Globus pallidus (tissue), 1 donor: ENCODE measurements at regions not wholly inside any gene's neighbourhood (a gene's known extent, or its start where the extent isn't known, plus 50 kb on each side); places are given as distances from the start of the nearest gene placed in this dataset.

Experiments
- DNase-seq: peaks from one replicate; pipeline ENCODE4 v3.0.0-alpha.2; 2015; ENCODE audit warnings: low spot score

DNA sequence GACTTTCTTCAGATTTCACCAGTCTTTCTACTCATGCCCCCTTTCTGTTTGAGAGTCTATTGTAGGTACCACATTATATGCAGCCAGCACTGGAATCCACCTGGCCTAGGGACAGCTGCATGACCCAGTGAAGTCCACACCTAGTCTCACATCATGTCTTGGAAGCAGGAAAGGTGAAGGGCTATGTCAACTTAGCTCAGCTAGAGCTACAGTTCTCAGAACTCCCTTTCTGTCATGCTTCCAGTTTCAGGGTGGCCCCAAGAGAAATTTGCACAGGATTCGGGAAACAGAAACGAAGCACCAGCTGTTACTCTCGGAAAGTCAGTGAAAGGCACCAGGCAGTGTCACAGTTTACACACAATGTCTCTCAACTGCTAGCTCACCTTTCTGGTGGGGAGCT, 51.6 kb upstream of the NLRP1 start:
- no peak for DNase-seq

DNA sequence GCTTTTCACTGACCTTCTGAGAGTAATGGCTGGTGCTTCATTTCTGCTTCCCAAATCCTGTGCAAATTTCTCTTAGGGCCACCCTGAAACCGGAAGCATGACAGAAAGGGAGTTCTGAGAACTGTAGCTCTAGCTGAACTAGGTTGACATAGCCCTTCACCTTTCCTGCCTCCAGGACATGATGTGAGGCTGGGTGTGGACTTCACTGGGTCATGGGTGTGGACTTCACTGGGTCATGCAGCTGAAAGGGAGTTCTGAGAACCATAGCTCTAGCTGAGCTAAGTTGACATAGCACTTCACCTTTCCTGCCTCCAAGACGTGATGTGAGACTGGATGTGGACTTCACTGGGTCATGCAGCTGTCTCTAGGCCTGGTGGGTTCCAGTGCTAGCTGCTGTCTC, 54.3 kb upstream of the NLRP1 start:
- DNase-seq: no peak

DNA sequence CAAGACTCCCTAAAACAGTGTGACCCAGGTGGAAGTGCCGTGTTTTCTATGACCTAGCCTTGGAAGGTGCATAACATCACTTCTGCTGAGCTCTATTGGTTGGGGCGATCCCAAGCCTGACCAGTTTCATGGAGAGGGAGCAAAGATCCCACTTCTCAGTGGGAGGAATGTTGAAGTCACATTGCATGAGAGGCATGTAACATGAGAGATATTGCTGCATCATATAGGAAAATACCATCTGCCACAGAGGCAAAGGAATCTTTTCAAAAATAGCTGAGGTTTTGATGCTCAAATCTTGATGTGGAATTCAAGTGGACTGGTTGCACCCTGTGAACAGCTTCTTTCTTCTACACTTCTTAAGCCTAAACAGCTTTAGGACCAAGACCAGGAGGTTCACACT, 56.4 kb upstream of the NLRP1 start:
- DNase-seq: no peak

DNA sequence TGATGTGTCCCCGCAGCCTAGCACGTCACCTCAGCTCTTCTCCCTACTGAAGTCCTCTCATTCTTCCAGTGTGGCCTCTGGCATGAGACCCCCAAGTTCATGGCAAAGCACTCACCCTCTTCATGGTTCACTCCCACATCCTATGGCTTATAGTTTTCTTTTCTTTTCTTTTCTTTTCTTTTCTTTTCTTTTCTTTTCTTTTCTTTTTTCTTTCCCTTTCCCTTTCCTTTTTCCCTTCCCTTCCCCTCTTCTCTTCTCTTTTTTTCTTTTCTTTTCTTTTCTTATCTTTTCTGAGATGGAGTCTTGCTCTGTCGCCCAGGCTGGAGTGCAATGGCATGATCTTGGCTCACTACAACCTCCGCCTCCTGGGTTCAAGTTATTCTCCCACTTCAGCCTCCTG, 58.4 kb upstream of the NLRP1 start:
- DNase-seq: no peak

DNA sequence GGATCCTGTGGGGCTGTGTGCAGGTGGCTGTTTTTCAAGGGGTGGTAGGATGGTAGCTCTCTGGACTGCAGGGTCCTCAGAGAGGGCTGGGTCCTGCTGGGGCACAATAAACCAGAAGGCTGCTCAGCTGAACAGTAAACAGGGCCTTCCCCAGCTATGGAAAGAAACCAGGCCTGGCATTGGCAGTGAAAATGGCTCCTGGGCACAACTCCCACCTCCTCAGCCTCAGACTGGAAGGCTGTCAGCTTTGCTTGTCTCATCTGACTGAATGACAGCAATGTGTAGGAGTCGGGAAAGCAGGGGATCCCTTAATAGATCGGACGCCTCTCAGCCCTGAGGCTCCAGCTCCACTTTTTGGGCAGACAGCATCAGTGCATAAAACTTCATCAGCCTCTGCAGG, 59.8 kb upstream of the NLRP1 start:
- peak; percentile 65 for DNase-seq

DNA sequence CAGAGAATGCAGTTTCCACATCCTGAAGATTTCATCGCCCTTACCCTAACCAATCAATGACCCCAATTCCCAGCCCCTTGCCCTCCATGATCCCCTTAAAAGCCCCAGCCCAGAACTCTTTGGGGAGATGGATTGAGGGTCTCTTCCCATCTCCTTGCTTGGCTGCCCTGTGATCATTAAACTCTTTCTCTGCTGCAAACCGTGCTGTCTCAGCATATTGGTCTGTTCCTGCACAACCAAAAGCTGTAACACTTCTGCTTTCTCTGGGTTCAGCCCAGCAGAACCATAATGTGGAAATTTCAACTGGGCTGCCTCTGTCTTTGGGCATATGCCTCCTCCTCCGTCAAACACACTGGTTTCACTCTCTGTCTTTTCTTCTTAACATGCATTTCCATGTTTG, 67.0 kb upstream of the NLRP1 start:
- DNase-seq: no peak

DNA sequence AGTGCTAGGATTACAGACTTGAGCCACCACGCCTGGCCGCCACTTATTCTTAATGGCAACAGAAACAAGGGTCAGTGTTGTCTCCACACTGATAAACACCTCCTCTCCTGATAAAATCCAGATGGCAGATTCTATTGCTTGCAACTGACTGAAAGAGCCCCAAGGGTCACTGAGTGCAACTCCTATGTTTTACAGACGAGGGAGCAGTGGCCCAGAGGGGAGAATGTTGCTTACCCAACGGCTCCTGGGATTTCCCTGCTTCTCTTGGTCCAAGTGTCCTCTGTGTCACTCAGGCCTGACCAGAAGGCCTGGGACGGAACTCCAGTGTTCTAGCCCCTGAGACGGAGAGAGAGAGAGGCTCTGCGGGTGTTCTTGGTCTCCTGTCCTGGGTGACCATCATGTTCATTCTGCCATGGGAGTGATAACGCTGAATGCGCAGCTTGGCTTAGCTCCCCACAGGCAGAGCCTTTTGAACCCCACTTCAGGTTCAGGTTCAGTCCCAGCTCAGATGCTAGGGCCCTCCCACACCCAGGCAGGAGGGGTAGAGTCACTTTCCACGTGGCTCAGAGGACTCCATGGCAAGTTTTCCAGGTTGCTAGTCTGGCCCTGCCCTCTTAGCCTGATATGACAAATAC, 77.3 kb upstream of the NLRP1 start:
- DNase-seq: no peak

DNA sequence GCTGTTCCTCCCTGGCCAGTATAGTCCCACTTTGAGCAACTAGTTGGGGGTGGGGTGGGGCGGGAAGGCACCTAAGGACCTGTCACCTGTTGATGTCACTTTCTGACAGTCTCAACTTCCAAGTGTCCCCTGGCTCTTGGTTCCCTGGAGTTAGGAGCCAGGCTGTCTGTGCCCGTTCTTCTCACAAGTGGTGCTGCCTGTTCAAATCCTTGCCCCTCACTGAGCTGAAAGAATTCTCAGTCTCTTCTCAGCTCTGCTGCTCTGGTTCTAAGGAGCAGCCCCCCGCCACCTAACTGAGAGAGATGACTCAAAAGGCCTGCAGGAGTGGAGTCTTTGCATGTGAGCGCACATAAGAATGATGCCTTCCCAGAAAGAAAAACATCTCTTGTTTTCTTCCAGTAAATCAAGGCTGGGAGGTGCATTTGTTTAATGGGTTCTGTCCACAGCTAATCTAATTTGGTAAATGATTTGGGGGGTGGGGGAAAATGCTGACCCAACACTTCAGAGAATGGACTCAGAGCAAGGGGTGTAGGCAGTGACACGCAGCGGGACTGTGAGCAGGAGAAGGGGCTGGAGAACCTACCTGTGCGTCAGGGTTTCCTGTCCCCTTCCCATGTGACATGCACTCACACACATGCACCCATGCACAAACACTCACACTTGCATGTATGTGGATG, 78.2 kb upstream of the NLRP1 start:
- no peak for DNase-seq

DNA sequence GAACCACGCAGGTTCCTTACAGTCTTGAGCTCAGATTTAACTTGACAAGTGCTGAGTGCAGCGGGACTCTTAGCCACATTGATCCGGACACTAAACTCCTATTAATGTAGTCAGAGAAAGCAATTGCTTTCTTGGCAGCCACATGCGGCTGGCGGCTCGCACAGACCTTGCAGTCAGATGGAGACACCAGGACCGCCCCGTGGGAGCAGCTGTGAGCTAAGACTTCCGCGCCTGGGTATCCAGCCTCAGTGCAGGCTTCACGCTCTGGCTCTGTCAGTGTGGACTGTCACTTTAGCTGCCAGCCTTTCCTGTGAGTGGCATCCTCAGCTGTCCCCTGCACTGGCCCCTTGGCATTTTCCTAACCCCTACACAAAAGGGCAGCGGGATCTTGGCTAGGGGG, 80.9 kb upstream of the NLRP1 start:
- DNase-seq: peak; percentile 37

DNA sequence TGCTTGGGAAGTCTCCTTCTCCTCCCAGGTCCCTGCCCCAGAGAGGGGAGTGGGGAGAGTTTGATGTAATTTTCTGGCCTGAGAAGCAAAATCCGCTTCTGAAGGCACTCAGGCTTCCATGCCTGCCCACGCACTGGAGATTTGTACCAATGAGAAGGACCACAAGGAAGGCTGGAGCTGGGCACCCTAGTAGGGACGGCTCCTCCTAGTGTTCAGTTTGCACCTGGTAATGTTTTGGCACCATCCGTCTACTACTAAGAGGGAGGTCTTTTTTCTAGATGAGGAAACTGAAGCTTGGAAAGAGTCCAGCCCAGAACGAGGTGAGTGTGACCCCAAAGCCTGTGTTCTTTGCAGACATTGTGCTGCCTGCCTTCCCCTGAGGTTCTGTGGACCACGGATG, 83.6 kb upstream of the NLRP1 start:
- no peak for DNase-seq

DNA sequence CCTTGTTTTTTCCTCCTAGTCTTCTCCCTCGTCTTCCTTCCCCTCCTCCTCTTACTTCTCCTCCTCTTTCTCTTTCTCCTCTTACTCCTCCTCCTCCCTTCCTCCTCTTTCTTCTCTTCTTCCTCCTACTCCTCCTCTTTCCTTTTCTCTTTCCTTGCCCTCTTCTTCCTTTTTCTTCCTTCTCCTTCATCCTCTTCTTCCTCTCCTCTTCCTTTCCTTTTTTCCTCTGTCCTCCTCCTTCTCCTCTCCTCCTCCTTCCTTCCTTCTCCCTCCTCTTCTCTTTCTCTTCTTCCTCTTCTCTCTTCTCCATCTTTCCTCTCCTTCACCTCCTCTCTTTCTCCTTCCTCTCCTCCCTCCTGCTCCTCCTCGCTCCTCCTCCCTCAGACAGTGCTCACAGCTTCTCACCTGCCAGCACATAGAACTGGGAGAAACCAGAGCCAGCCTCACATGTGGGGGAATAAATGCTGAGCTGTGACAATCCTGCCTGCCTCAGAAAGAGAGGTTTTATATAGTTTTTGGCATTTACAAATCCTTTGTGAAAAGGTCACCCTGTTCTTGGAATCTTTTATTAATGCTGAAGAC, 84.3 kb upstream of the NLRP1 start:
- no peak for DNase-seq

DNA sequence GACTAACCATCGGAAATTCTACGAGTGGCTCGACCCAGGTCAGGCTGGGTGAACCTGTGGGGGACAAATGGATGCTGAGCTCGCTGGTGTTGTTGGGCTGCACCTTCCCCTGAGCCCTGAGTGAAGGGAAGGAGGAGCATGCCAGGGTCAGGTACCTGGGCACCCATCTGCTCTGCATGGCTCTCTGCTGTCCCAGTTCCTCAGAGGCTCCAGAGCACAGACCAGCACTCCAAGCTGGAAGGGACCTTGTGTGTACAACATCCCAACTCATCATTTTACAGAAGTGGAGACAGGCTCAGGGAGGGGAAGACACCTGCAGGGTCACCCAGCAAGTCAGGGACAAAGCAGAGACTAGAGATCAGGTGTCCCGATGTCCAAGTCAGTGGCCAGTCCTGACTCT, 84.9 kb upstream of the NLRP1 start:
- DNase-seq: no peak

DNA sequence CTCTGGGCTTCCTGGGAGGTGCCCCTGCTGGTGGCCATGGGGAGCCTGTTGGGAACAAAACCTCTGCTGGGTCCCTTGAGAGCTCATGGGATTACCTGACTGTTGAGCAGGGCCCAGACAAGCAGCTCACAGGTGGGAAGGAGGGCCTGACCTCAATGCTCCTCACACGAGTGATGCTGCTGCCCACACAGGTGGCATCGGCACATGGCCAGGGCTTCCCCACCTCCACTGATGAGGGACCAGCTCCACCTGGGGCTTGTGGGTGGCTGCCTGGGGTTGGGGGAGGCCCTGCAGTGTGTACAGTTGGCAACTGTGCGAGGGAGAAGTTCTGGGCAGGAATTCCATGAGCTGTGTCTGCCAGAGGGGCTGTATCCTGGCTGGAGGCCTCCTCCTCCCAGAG, 87.8 kb upstream of the NLRP1 start:
- DNase-seq: no peak

DNA sequence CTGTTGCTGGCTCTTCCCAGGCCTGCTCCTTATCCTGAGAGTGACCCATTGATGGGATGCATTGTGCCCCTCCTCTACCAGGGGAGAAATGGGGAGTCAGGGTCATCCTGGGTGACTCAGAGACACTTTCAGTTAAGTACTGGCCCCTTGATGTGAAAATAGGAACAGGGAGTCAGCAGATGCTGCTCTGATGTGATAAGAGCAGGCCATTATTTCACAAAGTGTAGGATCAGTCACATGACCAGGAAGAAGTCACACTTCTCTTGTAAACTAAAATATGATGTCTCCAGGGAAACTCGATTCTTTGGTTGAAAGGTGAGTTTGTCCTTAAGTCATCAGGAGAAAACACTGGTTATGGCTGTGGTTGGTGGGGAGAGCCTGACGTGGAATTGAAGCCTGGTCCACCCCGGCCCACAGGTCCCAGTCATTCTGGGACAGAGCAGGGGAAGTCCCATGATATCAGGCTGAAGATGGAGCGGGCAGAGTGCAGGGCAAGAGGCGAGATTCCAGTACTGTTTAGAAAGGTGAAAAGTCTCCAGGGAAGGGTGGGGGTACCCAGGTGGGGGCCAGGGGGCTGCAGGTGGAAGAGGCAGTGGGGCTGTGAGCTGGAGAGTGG, 88.6 kb upstream of the NLRP1 start:
- DNase-seq: no peak

DNA sequence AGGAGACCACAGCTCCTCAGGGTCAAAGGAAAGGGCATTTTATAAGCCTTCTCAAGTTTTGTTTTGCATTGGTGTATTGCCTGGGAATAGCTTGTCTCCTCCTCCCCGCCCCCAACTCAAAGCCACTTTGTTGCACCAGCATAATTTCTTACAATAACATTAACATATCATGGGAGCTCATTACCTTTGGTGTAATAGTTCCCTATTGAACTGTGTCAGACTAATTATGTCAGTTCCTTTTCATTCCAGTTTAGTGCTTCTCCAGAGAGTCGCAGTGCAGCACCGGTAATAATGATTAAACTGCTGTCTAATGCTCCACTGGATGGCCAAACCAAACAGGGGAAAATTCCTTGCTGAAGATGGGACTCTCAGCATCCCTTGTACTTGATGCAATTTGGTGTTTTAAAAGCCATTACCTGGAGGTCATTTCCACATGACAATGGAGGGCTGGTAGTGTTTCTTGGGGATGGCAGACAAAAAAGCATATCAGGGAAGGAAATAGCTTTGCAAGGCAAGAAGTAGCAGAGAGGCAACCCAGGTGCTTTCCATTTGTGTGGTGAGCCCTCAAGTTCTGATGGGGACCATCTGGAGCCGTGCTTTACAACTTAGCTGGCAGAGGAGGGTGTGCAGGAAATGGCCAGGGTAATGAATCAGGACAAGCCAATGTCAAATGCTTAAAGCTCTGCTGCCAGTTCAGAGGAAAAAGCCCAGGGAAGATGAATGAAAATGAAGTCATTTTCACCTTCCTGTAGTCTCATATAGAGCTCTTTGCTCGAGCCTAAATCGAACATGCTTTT, 91.5 kb upstream of the NLRP1 start:
- no peak for DNase-seq

DNA sequence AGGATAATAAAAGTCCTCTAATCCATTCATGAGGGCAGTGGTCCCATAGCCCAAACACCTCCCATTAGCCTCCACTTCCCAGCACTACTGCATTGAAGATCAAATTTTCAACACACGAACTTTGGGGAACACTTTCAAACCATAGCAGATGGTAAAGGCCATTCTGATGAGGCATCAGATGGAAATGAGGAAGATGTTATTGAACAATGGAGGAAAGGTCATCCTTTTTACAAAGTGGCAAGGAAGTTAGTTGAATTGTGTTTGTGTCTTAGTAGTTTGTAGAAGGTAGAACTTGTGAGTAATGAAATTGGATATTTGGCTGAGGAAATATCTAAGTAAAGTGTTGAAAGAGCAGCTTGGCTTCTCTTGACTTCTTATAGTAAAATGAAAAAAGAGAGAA, 93.3 kb upstream of the NLRP1 start:
- no peak for DNase-seq

DNA sequence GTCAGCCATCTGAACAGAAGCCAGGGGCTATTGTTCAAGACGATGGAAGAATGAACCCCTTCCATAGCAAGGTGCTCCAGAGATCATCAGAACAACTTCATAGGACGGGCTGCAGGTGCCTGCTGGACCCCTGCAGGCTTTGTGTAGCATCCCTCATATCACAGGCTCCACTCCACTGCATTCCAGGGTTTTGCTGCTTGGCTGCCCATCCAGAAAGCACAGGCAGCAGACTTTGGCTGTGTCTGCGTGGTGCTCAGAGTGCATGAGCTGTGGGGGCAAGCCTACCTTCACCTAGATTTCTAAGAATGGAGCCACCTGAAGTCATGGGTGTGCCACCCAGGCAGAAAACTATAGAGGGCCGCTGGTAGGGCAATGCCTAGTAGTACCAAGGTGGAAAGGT, 93.9 kb upstream of the NLRP1 start:
- DNase-seq: no peak

DNA sequence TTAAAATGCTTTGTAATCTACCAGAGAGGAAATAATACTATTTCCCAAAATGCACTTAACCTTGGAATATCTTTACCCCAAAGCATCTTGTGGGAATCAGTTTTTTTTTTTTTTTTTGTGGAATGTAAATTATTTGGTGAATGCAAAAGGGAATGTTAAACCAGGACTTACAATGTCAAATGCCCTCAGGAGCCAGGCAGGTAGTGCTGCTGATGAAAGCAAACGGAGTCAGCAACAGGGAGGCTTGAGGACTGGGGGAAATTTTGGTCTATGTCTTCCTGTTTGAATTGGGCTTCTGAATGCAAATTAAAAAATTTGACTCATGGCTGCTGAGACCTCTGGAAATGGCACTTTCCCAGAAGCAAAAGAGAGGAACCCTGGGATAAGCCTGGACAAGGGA, 96.5 kb upstream of the NLRP1 start:
- DNase-seq: no peak

DNA sequence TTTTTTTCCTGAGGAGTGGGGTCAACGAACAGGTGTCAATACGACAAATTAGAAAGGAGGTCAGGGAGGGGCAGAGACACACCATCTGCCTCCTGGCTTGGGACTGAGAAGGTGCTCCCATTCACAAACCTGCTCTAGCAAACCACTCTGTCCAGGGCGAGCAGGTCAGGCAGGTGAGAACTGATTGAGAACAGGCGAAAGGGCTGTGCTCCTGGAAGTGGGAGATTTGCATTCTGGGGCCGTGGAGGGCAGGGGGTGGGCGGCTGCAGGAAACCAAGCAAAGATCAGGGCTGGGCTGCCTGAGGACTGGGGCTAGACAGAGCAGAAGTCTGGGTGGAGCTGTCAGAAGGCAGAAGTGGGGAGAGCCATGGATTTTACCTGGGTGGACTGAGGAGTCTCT, 98.9 kb upstream of the NLRP1 start:
- no peak for DNase-seq

DNA sequence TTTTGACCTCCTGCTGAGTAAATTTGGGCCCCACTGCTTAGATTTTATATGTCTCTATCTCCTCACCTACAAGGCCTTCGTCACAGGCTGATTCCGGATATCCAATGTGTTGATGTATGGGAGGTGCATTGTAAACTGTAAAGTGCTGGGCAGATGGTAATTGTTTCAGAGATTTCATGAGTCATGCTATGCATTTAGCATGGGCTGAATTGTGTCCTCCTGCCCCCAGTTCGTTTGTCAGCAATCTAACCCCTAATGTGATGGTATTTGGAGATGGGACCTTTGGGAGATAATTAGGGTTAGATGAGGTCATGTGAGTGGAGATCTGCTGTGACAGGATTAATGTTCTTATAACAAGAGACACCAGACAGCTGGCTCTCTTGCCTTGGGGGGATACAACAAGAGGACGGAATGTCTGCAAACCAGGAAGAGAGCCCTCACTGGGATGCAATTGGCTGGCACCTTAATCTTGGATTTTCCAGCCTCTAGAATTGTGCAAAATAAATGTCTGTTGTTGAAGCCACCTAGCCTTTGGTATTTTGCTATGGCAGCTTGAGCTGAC, 101.8 kb upstream of the NLRP1 start:
- DNase-seq: no peak

DNA sequence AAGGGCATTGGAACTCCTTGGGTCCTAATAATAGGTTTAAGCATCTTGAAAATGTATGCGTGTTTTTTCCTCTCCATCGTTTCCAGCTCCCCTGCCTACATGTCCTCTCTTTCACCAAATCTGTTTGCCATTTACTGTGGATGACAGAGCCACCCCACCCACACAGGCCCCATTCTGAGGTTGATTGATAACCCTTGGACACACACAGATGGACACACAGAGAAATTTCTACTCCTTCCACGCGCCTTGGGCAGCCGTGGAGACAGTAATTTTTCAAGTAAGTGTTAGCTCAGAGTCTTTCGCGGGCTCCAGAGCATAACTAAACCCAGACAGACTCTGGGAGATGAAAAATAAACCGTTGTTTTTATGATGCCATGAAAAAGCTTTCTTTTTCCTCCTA, 103.3 kb upstream of the NLRP1 start:
- no peak for DNase-seq

DNA sequence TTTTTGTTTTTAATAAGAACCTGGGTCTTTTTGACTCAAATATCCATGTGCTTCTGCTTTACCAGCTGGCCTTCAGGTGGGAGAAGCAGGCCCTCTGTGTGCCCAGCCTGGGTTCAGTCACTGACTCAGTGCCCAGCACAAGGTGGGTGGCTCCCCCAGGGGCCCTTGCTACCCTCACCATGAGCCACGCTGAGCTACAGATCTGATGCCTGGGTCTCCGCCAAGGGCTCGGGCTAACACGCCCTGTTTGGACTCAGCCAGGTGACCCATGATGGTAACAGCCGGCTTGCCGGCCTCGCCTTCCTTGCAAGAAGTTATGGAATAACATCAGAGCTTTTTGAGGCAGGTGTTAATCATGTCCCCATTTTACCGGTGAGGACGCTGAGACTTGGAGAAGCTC, 109.5 kb upstream of the NLRP1 start:
- no peak for DNase-seq
